ENCODE measurements at regions not wholly inside any gene's neighbourhood (a gene's known extent, or its start where the extent isn't known, plus 50 kb on each side); places are given as distances from the start of the nearest gene placed in this dataset.

- TF ChIP-seq PKNOX1 (IDR thresholded peaks at IDR 0.05) (no peak), ELF4 (IDR thresholded peaks at IDR 0.05) (no peak), SP1 (IDR thresholded peaks at IDR 0.05) (no peak), FOXM1 (IDR thresholded peaks at IDR 0.05; ENCODE audit: borderline replicate concordance) (no peak), SUZ12 (IDR thresholded peaks at IDR 0.05) (no peak), FOXK2 (IDR thresholded peaks at IDR 0.05) (no peak)
These were observed 119.3 kb upstream of the NDUFV2 start for GRCh38 chr18:8983195-8983594.
